Activated CD4-positive, alpha-beta memory T cell treated with anti-CD3 and anti-CD28 coated beads for 36 hours (primary cell): ENCODE measurements at regions not wholly inside any gene's neighbourhood (a gene's known extent, or its start where the extent isn't known, plus 50 kb on each side); places are given as distances from the start of the nearest gene placed in this dataset.
A peak's percentile ranks its signal among the peaks of the same experiment; 100 is the strongest.

ENCODE experiments used
- CTCF ChIA-PET: fragments of 350-600 bp; sonication (Branson Sonifier 250); formaldehyde crosslinking; loops from one replicate; lab custom pipeline; 2021; ENCODE audit warnings: antibody characterized with exemption, inconsistent platforms; lab: Charles Lee
- POLR2A ChIA-PET: fragments of 350-600 bp; sonication (Branson Sonifier 250); formaldehyde crosslinking; loops from one replicate; lab custom pipeline; 2021; ENCODE audit warnings: antibody characterized with exemption; lab: Charles Lee
- DNase-seq: peaks from one replicate; pipeline ENCODE4 v3.0.0-alpha.2; 2020
- H3K27ac Mint-ChIP-seq: one replicate; pipeline ENCODE4 v1.8.0; 2021; ENCODE audit warnings: mixed read lengths
- H3K27me3 Mint-ChIP-seq: one replicate; pipeline ENCODE4 v1.8.0; 2021; ENCODE audit warnings: mixed read lengths
- H3K36me3 Mint-ChIP-seq: one replicate; pipeline ENCODE4 v1.8.0; 2021; ENCODE audit warnings: mixed read lengths
- H3K4me1 Mint-ChIP-seq: one replicate; pipeline ENCODE4 v1.8.0; 2021; ENCODE audit warnings: low read depth, mixed read lengths
- H3K4me3 Mint-ChIP-seq: one replicate; pipeline ENCODE4 v1.8.0; 2021; ENCODE audit warnings: mild to moderate bottlenecking, mixed read lengths
- H3K9me3 Mint-ChIP-seq: one replicate; pipeline ENCODE4 v1.8.0; 2021; ENCODE audit warnings: mixed read lengths
- intact Hi-C: fragments of 100-400 bp; cut with micrococcal nuclease; formaldehyde crosslinking; loops from one replicate; pipeline ENCODE4 v1.15.1; 2023

- no peak overlapping the region for H3K4me3 Mint-ChIP-seq
- CTCF ChIA-PET, result interaction anchor here (1.2 kb wide), 1 partner anchor 15 kb away, joined by 3 read pairs; no protein-coding TSS in a partner anchor
Observed at GRCh38 chr10:131722525-131723264, 178.1 kb upstream of the PPP2R2D start.

GRCh38 chr10:131723297-131724168 lies 177.3 kb upstream of the PPP2R2D start:
- H3K27me3 Mint-ChIP-seq, result peaks cover 2% of the 10 kb centered on the region
- CTCF ChIA-PET, result interaction anchor here (1.2 kb wide), 1 partner anchor 16 kb away, joined by 3 read pairs; no protein-coding TSS in a partner anchor
- peaks cover 3% of the 10 kb centered on the region for H3K9me3 Mint-ChIP-seq
- intact Hi-C loops, result no loop called here
- no peaks in the 10 kb centered on the region for H3K36me3 Mint-ChIP-seq
- H3K4me1 Mint-ChIP-seq, result no peaks in the 10 kb centered on the region
- POLR2A ChIA-PET, result no interaction called here
- H3K27ac Mint-ChIP-seq, result no peak overlapping the region
- H3K4me3 Mint-ChIP-seq, result no peak overlapping the region
- no peak for DNase-seq

More at GRCh38 chr10:131722525-131723264, 178.1 kb upstream of the PPP2R2D start:
- intact Hi-C loops, result no loop called here
- DNase-seq, result no peak
- H3K27ac Mint-ChIP-seq, result no peak overlapping the region
- peaks cover 2% of the 10 kb centered on the region for H3K27me3 Mint-ChIP-seq
- H3K4me1 Mint-ChIP-seq, result no peaks in the 10 kb centered on the region
- H3K9me3 Mint-ChIP-seq, result peaks cover 3% of the 10 kb centered on the region
- POLR2A ChIA-PET, result no interaction called here
- H3K36me3 Mint-ChIP-seq, result no peaks in the 10 kb centered on the region

DNA sequence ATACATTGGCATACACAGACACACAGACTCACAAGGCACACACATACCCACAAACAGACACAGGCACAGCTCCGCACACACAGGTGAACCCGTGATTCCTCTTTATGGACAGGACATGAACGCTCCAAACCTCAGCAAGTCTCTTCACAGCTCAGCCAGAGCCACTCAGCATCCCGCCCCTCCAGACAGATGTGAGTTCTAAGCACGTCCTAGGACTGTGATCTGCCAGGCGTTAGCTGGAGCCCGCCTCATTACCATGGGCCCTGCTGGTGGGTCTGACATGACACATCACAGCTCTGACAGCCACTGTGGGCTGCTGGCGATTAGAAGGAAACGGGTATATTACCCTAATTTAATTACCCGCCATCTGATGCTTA lies 176.7 kb upstream of the PPP2R2D start:
- no peaks in the 10 kb centered on the region for H3K4me1 Mint-ChIP-seq
- no peak overlapping the region for H3K4me3 Mint-ChIP-seq
- no peak overlapping the region for H3K27ac Mint-ChIP-seq
- no peak for DNase-seq
- intact Hi-C loops, result no loop called here
- ChIA-PET POLR2A (no interaction called here), CTCF (no interaction called here)
- H3K36me3 Mint-ChIP-seq, result no peaks in the 10 kb centered on the region
- peaks cover 2% of the 10 kb centered on the region for H3K27me3 Mint-ChIP-seq
- H3K9me3 Mint-ChIP-seq, result peaks cover 3% of the 10 kb centered on the region

GRCh38 chr10:131724891-131725580 lies 175.8 kb upstream of the PPP2R2D start:
- intact Hi-C loops, result no loop called here
- Mint-ChIP-seq H3K4me1 (no peaks in the 10 kb centered on the region), H3K36me3 (no peaks in the 10 kb centered on the region), H3K27ac (no peak overlapping the region), H3K9me3 (peaks cover 2% of the 10 kb centered on the region), H3K27me3 (peaks cover 2% of the 10 kb centered on the region), H3K4me3 (no peak overlapping the region)
- peak; percentile 7 for DNase-seq
- ChIA-PET CTCF (no interaction called here), POLR2A (no interaction called here)

DNA sequence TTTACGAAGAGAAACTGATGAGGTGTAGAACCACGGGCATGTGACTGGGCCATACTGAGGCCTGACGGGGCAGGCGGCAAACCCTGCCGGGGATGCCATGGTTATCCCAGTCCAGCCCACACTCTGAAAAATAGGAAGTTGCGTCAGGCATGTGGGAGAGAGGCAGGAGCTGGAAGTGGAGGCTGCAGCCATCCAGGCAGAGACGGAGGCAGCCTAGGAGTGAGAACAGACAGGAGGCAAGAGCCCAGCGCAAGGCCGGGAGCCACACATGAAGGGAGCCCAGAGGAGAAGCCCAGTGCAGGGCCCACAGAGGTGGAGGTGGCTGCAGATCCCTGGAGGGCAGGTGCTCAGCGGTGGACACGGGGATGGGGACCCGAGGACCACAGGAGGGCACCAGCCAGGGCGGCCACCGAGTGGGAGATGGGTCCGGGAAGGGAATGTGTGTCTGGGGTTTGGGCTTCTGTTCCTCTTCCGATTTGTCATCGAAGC lies 175.2 kb upstream of the PPP2R2D start:
- Mint-ChIP-seq H3K36me3 (no peaks in the 10 kb centered on the region), H3K4me1 (no peaks in the 10 kb centered on the region), H3K9me3 (no peaks in the 10 kb centered on the region), H3K4me3 (no peak overlapping the region), H3K27me3 (peaks cover 2% of the 10 kb centered on the region), H3K27ac (no peak overlapping the region)
- intact Hi-C loops, result no loop called here
- ChIA-PET CTCF (no interaction called here), POLR2A (no interaction called here)
- peak; percentile 4 for DNase-seq

DNA sequence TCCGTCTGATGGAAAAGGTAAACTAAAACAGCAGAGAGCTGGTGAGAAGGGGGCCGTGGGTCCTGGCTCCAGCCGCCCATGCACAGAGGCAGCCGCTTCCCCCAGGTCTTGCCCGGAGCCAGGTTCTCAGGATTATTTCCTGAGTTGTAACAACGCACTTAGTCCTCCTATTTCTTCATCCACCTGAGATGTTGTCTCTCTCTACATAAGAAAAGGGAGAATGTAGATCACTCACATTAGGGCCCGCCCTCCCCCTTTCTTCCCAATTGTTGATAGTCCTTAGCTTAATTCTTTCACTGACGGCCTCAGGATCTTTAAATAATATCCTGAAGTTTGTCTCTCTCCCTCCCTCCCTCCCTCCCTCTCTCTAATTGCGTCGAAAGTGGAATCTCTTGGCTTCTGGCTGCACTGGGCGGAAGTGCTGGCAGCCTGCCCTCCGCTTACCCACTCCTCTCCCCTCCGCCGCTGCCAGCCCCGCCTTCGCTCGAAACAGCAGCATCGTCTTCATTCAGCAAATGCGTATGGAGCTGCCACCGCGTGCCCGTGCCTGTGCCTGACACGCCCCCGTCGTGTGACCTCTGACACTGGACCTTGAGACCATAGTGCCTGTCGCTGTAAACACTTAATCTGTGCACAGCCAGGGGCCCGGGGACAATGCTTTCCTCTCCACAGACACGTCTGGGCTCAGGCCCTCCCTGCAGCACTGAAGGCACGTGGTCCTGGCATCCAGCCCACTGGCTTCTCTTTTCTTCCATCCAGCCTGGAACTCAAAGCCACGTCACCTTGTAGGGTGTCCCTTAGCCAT lies 174.5 kb upstream of the PPP2R2D start:
- H3K4me1 Mint-ChIP-seq, result no peaks in the 10 kb centered on the region
- peaks cover 2% of the 10 kb centered on the region for H3K27me3 Mint-ChIP-seq
- ChIA-PET CTCF (no interaction called here), POLR2A (no interaction called here)
- H3K9me3 Mint-ChIP-seq, result no peaks in the 10 kb centered on the region
- peak; percentile 8 for DNase-seq
- intact Hi-C loops, result no loop called here
- H3K4me3 Mint-ChIP-seq, result no peak overlapping the region
- H3K36me3 Mint-ChIP-seq, result no peaks in the 10 kb centered on the region
- no peak overlapping the region for H3K27ac Mint-ChIP-seq

- intact Hi-C loops, result no loop called here
- Mint-ChIP-seq H3K27ac (no peak overlapping the region), H3K27me3 (peaks cover 2% of the 10 kb centered on the region), H3K36me3 (no peaks in the 10 kb centered on the region), H3K9me3 (no peaks in the 10 kb centered on the region), H3K4me3 (no peak overlapping the region), H3K4me1 (no peaks in the 10 kb centered on the region)
- CTCF ChIA-PET, result no interaction called here
- POLR2A ChIA-PET, result no interaction called here
- DNase-seq, result peak; percentile 4
Observed at GRCh38 chr10:131726967-131727366, 173.8 kb upstream of the PPP2R2D start.

GRCh38 chr10:131727560-131727959 lies 173.2 kb upstream of the PPP2R2D start:
- peaks cover 3% of the 10 kb centered on the region for H3K9me3 Mint-ChIP-seq
- ChIA-PET CTCF (no interaction called here), POLR2A (no interaction called here)
- H3K4me3 Mint-ChIP-seq, result no peak overlapping the region
- H3K27ac Mint-ChIP-seq, result no peak overlapping the region
- peaks cover 2% of the 10 kb centered on the region for H3K27me3 Mint-ChIP-seq
- no peaks in the 10 kb centered on the region for H3K36me3 Mint-ChIP-seq
- intact Hi-C loops, result no loop called here
- DNase-seq, result peak; percentile 5
- no peaks in the 10 kb centered on the region for H3K4me1 Mint-ChIP-seq

DNA sequence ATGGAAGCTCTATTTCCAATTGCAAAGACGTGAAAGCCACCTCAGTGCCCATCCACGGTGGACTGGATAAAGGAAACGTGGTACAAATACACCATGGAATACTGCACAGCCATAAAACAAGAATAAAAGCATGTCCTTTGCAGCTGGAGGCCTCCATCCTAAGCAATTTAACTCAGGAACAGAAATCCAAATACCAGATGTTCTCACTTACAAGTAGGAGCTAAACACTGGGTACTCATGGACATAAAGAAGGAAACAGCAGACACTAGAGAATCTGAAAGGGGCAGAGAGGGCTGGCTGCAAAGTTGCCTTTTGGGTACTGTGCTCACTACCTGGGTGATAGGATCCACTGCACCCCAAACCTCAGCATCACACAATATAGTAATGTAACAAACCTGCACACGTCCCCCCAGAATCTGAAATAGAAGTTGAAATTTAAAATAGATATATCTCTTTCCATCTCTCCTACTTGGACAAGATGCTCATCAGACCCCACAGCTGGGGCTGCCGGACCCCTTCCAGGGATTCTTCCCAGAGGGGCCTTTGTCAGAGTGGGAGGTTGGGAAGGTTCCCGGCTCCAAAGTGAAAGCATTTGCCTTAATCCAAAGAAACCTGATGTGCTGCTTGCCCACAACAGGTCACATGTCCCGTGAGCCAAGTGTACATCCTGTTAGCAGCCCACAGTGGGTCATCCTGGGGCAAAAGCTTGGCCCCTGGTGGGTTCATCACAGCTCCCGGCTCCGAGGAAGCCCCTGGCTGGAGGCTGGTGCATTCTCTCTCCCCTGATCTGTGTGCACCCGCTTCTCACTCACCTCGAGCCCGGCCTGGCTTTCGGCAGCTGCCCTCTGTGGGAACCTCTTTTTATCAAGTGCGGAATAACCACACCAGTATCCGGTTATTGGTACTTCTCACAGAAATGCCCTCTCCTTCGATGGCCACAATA lies 172.3 kb upstream of the PPP2R2D start:
- CTCF ChIA-PET, result no interaction called here
- DNase-seq, result peak; percentile 3
- Mint-ChIP-seq H3K36me3 (no peaks in the 10 kb centered on the region), H3K27ac (no peak overlapping the region), H3K4me1 (no peaks in the 10 kb centered on the region), H3K27me3 (peaks cover 2% of the 10 kb centered on the region), H3K9me3 (peaks cover 3% of the 10 kb centered on the region), H3K4me3 (no peak overlapping the region)
- POLR2A ChIA-PET, result no interaction called here
- intact Hi-C loops, result no loop called here

- Mint-ChIP-seq H3K36me3 (no peaks in the 10 kb centered on the region), H3K9me3 (peaks cover 3% of the 10 kb centered on the region), H3K4me1 (no peaks in the 10 kb centered on the region), H3K4me3 (no peak overlapping the region), H3K27me3 (no peaks in the 10 kb centered on the region), H3K27ac (no peak overlapping the region)
- ChIA-PET CTCF (no interaction called here), POLR2A (no interaction called here)
- intact Hi-C loops, result no loop called here
- peak; percentile 1 for DNase-seq
Observed at GRCh38 chr10:131729361-131729760, 171.4 kb upstream of the PPP2R2D start.
